HG02840 (cell line): ENCODE measurements at regions not wholly inside any gene's neighbourhood (a gene's known extent, or its start where the extent isn't known, plus 50 kb on each side); places are given as distances from the start of the nearest gene placed in this dataset.

Experiments used
- ATAC-seq: cut with Tn5 transposase; IDR thresholded peaks from one replicate; pipeline ENCODE4 v1.9.1; 2021; ENCODE audit warnings: mild to moderate bottlenecking, moderate library complexity, moderate number of reproducible peaks; ENCODE audit not compliant: unreplicated experiment, low FRiP score

GRCh38 chr22:48579928-48580309 lies 1247.8 kb downstream of the BRD1 start:
- ATAC-seq: no peak

- ATAC-seq: no peak
Measured at GRCh38 chr22:48579043-48579927, 1248.4 kb downstream of the BRD1 start.

GRCh38 chr22:48578138-48579042 lies 1249.3 kb downstream of the BRD1 start:
- ATAC-seq: no peak

GRCh38 chr22:48577691-48578090 lies 1250.0 kb downstream of the BRD1 start:
- ATAC-seq: no peak

GRCh38 chr22:48577014-48577690 lies 1250.5 kb downstream of the BRD1 start:
- ATAC-seq: no peak

- no peak for ATAC-seq
Measured at GRCh38 chr22:48576333-48577013, 1251.2 kb downstream of the BRD1 start.

GRCh38 chr22:48575618-48576332 lies 1251.9 kb downstream of the BRD1 start:
- no peak for ATAC-seq

GRCh38 chr22:48574776-48575617 lies 1252.7 kb downstream of the BRD1 start:
- no peak for ATAC-seq

GRCh38 chr22:48573766-48574165 lies 1253.9 kb downstream of the BRD1 start:
- ATAC-seq: no peak

- no peak for ATAC-seq
Measured at GRCh38 chr22:48572951-48573350, 1254.7 kb downstream of the BRD1 start.

GRCh38 chr22:48570912-48571311 lies 1256.8 kb downstream of the BRD1 start:
- ATAC-seq: no peak

GRCh38 chr22:48569476-48570233 lies 1258.0 kb downstream of the BRD1 start:
- no peak for ATAC-seq

GRCh38 chr22:48568736-48569330 lies 1258.8 kb downstream of the BRD1 start:
- ATAC-seq: no peak

- ATAC-seq: no peak
Measured at GRCh38 chr22:48567213-48567975, 1260.3 kb downstream of the BRD1 start.

GRCh38 chr22:48566741-48567140 lies 1260.9 kb downstream of the BRD1 start:
- no peak for ATAC-seq

- ATAC-seq: no peak
Measured at GRCh38 chr22:48565901-48566501, 1261.7 kb downstream of the BRD1 start.
